ENCODE measurements at regions not wholly inside any gene's neighbourhood (a gene's known extent, or its start where the extent isn't known, plus 50 kb on each side); places are given as distances from the start of the nearest gene placed in this dataset.

DNA sequence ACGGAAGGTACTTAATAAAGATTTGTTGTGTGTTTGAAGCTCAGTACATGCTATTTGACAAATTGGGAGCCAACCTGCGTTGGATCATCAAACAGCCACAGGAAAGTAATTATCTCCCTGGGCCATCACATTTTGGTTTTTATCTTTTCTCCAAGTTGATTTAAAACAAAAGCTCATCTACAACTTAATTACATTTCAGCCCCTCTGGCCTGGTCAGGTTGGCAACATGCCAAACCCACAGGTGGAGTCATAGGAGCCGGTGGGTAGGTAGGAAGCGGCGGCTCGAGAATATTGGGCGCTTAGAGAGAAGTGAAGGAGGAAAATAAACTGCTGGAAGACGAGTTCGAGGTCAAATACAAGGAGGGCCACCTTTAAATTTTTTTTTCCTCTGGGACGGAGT, 64.9 kb upstream of the FANCC start:
- Mint-ChIP-seq H3K4me1 (ENCODE audit: low read depth) (peaks cover 12% of the 10 kb centered on the region), H3K9me3 (ENCODE audit: low read depth) (peaks cover 4% of the 10 kb centered on the region), H3K36me3 (ENCODE audit: low read depth) (no peaks in the 10 kb centered on the region), H3K27ac (ENCODE audit: unreplicated experiment) (no peak overlapping the region), H3K27me3 (ENCODE audit: low read depth) (no peaks in the 10 kb centered on the region), H3K4me3 (ENCODE audit: unreplicated experiment) (no peak overlapping the region)
- TF ChIP-seq, protein P1, sequence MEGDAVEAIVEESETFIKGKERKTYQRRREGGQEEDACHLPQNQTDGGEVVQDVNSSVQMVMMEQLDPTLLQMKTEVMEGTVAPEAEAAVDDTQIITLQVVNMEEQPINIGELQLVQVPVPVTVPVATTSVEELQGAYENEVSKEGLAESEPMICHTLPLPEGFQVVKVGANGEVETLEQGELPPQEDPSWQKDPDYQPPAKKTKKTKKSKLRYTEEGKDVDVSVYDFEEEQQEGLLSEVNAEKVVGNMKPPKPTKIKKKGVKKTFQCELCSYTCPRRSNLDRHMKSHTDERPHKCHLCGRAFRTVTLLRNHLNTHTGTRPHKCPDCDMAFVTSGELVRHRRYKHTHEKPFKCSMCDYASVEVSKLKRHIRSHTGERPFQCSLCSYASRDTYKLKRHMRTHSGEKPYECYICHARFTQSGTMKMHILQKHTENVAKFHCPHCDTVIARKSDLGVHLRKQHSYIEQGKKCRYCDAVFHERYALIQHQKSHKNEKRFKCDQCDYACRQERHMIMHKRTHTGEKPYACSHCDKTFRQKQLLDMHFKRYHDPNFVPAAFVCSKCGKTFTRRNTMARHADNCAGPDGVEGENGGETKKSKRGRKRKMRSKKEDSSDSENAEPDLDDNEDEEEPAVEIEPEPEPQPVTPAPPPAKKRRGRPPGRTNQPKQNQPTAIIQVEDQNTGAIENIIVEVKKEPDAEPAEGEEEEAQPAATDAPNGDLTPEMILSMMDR (IDR thresholded peaks at IDR 0.05), result no peak
- DNase-seq (ENCODE audit: low spot score), result no peak

DNA sequence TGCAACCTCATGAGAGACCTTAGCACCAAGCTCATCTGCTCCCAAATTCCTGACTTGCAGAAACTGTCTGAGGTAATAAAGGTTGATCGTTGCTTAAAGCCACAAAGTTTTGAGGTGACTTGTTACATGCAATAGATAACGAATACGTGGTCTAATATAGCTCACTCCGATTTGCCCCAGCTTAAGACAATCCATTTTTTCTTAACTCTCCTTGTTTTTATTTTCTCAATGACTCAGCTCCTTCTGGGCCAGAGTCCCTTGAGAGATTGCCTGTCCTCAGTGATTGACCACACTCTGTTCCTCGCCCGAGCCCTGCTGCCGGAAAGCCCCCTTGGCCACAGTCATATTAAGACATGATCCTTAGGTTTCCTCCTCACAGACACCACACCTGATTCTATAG, 63.7 kb upstream of the FANCC start:
- peaks cover 4% of the 10 kb centered on the region for H3K9me3 Mint-ChIP-seq (ENCODE audit: low read depth)
- TF ChIP-seq, protein P1 (IDR thresholded peaks at IDR 0.05), result no peak
- no peak for DNase-seq (ENCODE audit: low spot score)

DNA sequence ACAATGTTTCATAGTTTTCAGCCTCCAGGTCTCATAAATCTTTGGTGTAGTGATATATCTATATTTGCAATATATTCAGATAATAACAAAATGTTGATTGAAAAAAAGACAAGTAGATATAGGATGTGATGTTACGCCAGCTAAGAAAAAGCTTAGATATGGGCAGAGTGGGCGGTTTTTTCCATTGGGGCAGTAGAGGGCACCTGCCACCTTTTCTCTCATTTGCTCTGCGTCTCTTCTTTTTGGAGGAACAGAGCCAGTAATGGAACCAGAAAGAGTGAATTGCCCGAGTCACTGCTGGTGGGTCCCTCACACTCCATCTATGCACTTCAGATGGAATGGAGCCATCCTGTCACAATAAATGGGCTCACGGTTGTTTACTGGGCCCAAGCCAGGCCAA, 62.1 kb upstream of the FANCC start:
- Mint-ChIP-seq H3K4me1 (ENCODE audit: low read depth) (peaks cover 12% of the 10 kb centered on the region), H3K27me3 (ENCODE audit: low read depth) (peaks cover 2% of the 10 kb centered on the region), H3K27ac (ENCODE audit: unreplicated experiment) (no peak overlapping the region), H3K9me3 (ENCODE audit: low read depth) (peaks cover 4% of the 10 kb centered on the region), H3K36me3 (ENCODE audit: low read depth) (no peaks in the 10 kb centered on the region), H3K4me3 (ENCODE audit: unreplicated experiment) (no peak overlapping the region)
- TF ChIP-seq, protein P1 (IDR thresholded peaks at IDR 0.05), result peak; percentile 22
- no peak for DNase-seq (ENCODE audit: low spot score)

More for the DNA sequence above, 63.7 kb upstream of the FANCC start:
- H3K27me3 Mint-ChIP-seq (ENCODE audit: low read depth), result no peaks in the 10 kb centered on the region
- peak overlapping the region; percentile 13 for H3K27ac Mint-ChIP-seq (ENCODE audit: unreplicated experiment)
- H3K4me1 Mint-ChIP-seq (ENCODE audit: low read depth), result peaks cover 12% of the 10 kb centered on the region
- H3K36me3 Mint-ChIP-seq (ENCODE audit: low read depth), result no peaks in the 10 kb centered on the region
- peak overlapping the region; percentile 16 for H3K4me3 Mint-ChIP-seq (ENCODE audit: unreplicated experiment)

DNA sequence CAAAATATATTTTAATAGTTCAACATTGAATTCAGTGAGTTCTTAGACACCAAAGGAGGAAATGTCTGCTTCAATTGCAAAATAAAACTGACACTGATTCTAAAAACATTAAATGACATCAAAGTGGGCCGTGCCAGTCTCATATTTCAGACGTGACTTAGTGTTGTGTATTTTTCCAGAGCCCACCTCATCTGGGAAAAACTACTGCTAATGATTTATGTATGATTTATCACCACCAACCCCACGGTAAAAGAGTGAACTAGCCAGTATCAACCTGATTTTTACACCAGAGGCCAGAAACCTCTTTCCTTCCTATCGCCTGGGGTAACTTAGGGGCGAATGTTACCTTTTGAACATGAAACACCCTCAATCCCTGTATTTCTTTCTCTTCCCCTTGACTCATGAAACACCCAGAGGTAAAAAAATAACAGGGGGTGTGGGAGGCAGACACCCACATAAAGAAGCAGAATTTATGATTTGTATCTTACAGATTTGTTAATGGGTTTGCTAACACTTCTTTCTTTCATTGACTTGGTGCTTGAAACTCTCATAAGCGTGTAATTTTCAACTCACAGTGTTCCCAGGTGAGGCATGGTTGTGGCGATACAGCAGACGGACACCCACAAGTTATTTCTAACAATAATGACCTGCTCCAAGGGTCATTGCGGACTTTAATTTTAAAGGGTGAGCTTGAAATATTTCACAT, 56.4 kb upstream of the FANCC start:
- Mint-ChIP-seq H3K36me3 (ENCODE audit: low read depth) (no peaks in the 10 kb centered on the region), H3K4me1 (ENCODE audit: low read depth) (peaks cover 14% of the 10 kb centered on the region), H3K27me3 (ENCODE audit: low read depth) (peaks cover 2% of the 10 kb centered on the region), H3K9me3 (ENCODE audit: low read depth) (peaks cover 4% of the 10 kb centered on the region), H3K27ac (ENCODE audit: unreplicated experiment) (no peak overlapping the region), H3K4me3 (ENCODE audit: unreplicated experiment) (no peak overlapping the region)
- TF ChIP-seq, protein P1 (IDR thresholded peaks at IDR 0.05), result no peak
- no peak for DNase-seq (ENCODE audit: low spot score)

DNA sequence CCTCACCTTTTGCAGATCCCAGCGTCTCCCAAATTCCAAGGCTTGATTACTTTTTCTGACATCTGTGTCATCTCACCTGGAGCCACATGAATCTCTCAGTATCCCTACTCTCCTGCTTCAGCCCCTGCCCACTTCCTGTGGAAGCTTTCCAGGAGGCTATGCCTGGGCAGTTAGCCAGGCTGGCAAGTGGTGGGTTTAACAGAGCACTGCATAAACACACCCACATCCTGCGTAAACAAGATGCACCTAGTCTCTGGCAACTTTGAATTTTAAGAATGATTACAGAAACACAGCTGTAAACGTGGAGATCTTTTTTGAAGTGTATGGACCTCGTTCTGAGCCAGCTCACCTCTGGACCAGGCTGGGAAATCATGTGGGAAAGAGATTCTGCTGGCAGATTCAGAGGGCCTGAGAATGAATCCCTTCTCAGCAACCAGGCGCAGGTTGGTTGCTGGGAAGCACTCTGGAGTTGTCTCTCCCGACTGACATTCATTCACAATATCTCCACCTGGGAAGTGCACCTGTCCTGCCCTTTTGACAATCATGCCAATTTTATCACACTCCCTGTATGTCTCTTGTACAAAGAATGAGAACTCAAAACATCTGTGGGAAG, 55.7 kb upstream of the FANCC start:
- Mint-ChIP-seq H3K4me3 (ENCODE audit: unreplicated experiment) (no peak overlapping the region), H3K36me3 (ENCODE audit: low read depth) (no peaks in the 10 kb centered on the region), H3K9me3 (ENCODE audit: low read depth) (peaks cover 4% of the 10 kb centered on the region), H3K4me1 (ENCODE audit: low read depth) (peaks cover 14% of the 10 kb centered on the region), H3K27me3 (ENCODE audit: low read depth) (peaks cover 2% of the 10 kb centered on the region), H3K27ac (ENCODE audit: unreplicated experiment) (peak overlapping the region; percentile 15)
- TF ChIP-seq, protein P1 (IDR thresholded peaks at IDR 0.05), result no peak
- no peak for DNase-seq (ENCODE audit: low spot score)

All from chondrocyte (in vitro differentiated cells).